HG02852 (cell line): ENCODE measurements at regions not wholly inside any gene's neighbourhood (a gene's known extent, or its start where the extent isn't known, plus 50 kb on each side); places are given as distances from the start of the nearest gene placed in this dataset.
A peak's percentile ranks its signal among the peaks of the same experiment; 100 is the strongest.

Experiments used
- ATAC-seq: cut with Tn5 transposase; IDR thresholded peaks from one replicate; pipeline ENCODE4 v1.9.1; 2021; ENCODE audit warnings: mild to moderate bottlenecking, moderate library complexity; ENCODE audit not compliant: unreplicated experiment

DNA sequence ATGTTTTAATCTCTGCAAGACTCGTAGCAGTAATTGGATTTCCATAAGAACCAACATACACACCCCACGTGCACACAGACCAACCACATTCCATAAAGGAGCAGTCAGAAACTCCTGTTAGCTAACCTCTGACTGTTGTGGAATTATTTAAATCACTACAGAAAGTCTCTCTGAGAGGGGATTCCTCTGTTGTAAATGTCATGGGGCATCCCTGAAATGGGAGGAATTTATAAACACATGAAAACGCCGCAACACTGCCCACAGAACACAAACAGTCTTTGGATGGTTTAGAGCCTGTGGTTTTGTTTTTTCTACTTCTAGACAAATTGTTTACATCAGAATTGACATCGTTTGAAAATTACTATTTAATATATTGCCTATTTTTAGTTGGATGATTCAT lies 740.1 kb upstream of the GRM7 start:
- no peak for ATAC-seq

DNA sequence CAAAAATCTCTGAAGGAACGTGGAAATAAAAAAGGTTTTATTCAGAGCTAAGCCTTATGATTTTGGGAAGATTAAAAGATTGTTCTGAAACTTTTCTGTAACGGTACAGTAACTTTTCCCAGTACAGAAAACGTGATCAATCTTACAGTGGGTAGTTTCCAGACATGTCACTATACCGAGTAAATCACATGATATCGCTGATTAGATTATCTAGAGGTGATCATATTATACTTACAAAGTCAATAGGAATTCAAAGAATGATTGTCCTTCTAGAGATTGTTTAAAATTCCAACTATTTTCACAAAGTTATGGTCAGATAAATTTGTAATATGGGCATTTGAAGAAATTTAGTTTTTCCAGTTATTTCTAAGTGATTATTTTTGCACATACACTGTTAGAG lies 736.0 kb upstream of the GRM7 start:
- ATAC-seq, result no peak

DNA sequence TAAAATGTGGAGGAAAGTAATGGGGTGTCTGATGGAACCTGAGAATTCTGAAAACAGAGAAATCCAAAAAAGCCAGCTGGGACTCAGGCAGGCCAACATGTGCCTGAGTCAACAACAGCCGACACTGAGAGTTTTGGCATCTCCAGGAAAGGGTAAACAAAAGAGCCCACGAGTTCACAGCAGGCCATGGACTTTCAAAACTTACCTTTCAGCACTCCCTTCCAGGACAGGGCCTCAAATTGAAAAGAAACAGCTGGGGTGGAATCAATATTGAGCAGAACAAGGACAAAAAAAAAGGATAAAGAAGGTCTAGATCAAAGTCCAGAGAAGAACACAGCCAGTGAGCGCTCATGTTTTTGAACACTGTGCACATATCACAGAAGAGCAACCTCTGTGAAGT lies 735.4 kb upstream of the GRM7 start:
- ATAC-seq, result no peak

DNA sequence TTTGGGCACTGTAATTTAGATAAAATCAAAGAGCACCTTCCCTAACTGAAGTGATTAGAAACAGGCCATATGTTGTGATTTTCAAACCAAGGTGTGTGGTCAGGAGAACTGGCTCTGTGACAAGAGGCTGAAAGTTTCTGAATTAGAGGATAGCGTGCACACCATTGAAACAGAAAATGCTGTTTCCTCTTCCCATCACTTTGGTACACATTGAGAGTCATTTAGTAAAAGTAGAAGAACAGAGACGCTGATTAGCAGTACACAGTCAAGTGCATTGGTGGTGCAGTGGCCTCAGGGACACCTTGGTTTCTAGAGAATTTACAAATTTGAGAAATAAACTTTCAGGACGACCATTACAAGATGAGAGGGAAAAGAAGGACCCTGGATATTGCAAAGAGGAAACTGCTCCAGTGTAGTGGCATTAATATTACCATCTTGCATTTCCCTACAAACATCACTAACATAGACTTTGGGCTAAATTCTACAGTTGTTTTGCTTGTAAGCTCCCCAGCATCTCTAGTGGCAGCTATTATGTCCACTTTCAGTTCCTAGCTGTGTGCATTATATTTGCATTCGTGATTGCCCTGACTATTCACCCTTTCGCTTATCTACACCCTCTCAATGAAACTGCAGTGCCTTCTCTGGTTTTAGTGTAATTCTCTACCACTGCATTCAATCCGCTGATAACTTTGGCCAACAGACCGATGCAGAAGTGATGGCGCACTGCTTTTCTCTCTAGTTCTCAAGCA lies 728.1 kb upstream of the GRM7 start:
- peak; percentile 89 for ATAC-seq

DNA sequence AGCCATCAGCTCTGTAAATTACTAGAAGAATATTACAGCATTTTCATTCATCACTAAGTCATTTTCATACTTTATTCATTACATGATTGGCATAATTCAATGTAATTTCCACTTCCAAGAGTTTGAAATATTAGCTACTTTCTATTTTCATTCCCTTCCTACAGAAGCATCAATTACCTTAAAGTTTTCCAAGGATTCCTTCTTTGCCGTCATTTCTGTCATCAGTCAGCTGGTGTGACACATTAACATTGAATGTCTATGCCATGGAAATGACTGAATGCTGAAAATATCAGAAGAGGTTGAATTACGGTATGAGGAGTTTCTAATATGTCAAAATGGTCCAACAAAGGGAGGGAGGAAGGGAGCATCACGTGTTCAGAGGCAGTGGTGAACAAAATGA lies 718.2 kb upstream of the GRM7 start:
- ATAC-seq, result no peak

DNA sequence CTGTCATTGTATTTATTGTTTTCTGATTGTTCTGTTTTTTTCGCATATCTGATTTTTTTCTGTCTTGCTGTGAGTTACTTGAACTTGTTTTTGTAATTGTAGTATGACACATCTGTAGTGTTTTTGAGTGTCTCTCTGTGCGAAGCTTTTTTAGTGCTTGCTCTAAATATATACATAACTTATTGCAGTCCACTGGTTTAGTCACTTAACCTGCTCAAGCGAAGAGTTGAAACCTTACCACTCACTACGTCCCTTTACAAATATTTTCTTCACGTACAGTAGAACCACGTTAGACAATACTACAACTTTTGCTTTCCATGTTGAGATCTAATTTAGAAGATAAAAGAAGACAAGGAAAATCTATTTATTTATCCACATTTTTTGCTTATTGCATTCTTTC lies 713.0 kb upstream of the GRM7 start:
- ATAC-seq, result no peak

DNA sequence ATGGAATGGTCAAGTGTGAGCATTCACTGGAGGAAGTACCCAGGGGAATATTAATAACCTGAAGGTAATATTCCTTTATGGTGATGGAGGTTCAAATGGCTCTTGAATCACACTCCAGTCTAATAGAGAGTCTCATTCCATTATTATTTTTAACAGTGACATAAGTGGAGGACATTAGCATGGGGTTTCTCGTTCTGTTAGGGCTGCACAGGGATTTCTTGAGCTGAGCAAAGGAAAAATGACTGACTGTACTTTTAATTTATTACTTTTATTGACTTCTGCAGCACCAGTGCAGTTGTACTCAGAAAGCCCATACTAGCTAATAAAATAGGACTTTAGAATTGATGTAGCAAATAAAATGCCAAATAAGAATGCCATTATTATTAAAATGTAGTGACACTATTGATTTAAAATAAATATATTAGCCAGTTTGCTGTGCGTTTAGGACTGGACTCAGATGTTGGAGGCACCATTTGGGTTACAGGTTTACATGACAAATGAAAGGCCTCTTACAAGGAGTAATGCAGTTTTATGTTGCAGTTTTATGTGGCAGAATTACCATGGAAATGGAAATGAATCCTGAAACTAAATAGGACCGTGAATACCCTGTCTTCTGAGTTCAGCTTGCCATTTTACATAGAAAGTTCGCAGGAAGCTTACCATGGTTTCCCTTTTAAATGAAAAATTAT lies 705.1 kb upstream of the GRM7 start:
- no peak for ATAC-seq

DNA sequence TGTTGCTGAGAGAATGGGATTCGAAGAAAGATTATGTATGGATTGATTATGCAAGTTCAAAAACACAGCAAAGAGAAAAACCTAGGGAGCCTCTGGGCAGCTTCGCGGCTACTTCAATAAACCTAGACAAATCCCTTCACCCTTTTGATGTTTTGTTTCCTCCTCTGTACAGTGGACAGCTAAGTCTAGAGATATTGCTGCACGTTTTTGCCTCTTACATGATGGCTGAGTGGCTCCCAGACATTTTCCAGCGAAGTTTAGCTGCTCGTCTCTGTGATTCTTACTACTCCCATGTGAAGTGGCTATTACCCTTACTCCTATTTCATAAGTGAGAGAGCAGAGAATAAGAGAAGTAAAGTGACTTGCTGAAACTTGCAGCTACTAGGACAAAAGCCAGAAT lies 695.0 kb upstream of the GRM7 start:
- ATAC-seq, result no peak

DNA sequence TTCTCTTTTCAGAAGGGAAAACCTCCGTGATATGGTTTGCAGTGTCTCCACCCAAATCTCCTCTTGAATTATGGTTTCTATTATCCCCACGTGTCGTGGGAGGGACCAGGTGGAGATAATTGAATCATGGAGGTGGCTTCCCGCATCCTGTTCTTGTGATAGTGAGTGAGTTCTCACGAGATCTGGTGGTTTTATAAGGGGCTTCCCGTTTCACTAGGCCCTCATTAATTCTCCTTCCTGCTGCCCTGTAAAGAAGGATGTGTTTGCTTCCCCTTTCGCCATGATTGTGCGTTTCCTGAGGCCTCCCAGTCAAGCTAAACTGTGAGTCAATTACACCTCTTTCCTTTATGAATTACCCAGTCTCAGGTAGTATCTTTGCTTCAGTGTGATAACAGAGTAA lies 692.7 kb upstream of the GRM7 start:
- ATAC-seq, result no peak

DNA sequence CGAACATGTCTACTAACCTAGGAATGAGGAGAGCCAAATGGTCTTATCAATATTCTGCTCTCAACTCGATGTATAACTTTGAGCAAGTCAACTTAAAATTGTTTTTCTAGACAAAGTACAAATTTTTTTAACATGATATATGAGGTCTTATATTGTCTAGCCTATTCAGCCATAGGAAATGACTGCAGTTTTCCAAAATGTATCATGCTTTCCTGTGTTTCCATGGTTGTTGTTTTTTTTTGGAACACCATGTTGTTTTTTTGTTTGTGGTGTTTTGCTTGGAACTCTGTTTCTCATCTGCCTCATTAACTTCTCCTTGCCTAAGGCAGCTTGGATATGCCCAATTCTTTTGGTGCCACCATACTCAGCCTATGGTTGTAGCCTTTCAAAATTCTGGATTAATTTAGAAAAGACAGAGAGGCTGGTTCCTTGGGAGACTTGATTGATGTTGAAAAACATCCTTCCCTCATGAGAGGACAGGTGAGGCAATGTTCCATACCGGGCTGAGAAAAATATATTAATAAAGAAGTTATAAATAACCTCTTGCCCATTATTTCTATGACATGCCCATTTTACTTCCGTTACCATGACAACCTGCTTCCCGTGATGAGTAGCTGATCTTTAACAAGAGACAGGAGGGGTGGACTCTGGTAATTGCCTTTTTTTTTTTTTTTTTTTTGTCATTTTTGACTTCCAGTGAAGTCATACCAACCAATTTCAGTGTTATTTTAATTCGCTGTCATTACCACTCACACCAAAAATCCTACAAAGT lies 687.9 kb upstream of the GRM7 start:
- no peak for ATAC-seq

DNA sequence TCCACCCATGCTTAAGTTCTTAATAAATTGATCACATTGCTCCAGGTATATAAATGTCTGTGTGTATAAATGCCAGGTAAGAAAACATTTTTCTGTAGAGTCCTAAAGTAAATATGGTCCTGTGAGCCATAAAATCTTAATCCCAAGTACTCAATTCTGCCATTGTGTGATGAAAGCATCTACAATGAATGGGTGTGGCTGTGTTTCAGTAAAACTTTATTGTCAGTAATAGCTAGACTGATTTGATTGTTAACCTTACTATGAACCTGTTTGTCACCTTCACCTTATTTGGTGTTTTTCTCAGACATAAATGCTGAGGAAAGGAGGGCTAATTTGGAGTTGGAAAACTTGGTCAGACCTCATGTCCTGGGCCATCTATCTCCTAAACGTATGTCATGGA lies 683.5 kb upstream of the GRM7 start:
- no peak for ATAC-seq

DNA sequence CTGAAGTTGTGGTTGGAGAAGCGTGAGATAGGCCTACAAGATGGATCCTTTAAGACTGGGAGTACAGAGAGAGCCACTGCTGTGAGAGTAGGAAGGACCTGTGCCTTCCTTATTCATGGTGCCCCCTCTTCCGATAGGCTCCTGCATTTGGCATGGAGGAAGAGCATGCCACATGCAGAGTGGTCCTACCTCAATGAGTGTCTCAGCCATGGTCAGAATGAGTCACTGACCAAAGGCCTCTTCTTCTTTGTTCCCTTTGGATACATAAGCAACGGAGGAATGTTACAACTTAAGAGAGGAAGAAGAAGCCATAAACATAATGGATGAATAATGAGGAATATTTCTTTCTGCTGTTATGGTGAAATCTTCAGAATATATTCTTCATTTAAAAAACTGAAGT lies 681.2 kb upstream of the GRM7 start:
- ATAC-seq, result no peak

DNA sequence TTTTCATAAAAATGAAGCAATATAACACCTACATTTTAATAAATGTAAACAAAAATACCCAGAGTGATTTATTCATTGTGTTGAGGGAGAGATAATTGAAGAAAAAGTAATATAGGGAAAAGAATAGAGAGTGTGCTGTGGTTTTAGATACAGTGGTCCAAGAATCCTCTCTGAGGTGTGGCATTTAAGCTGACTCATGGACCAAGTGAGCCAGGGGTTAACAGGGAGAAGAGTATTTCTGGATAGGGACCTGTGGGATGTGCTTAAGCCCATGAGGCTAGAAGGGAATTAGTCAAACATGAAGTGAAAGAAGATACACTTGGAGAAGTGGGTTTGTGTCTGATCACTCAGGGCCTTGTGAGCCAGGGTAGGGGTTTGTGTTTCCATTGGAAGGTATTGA lies 680.7 kb upstream of the GRM7 start:
- no peak for ATAC-seq

DNA sequence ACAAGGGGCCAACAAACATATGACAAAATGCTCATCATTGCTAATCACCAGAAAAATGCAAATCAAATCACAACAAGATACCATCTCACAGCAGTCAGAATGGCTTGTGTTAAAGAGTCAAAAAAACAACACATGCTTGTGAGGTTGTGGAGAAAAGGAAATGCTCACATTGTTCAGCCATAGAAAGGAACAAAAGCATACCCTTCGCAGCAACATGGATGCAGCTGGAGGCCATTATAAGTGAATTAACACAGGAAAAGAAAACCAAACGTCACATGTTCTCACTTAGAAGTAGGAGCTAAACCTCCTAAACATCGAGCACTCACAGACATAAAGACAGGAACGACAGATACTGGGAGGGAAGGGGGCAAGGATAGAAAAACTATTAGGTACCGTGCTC lies 678.4 kb upstream of the GRM7 start:
- ATAC-seq, result no peak

DNA sequence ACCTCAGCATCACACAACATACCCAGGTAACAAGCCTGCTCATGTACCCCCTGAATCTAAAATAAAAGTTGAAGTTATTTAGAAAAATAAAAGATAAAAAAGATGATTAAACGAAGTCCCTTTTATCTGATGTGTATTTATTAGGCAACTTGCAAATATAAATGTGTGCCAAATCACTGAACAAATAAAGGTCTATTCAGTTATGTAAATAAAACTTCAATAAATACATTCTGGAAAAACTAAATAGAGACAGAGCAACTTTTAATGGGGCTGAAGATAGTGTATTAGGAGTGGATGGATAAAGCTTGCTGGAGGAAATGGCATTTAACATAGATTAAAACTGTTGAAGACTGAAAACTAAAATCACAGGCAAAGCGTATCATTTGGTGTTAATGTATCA lies 678.0 kb upstream of the GRM7 start:
- ATAC-seq, result no peak

DNA sequence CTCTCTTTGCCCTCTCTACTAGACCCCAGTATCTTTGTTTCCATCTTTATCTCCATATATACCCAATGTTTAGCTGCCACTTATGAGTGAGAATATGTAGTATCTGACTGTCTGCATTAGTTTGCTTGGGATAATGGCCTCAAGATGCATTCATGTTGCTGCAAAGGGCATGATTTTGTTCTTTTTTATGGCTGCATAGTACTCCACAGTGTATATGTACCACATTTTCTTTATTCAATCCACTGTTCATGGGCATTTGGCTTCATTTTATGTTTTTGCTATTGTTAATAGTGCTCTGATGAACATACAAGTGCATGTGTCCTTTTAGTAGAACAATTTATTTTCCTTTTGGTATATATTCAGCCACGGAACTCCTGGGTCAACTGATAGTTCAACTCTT lies 671.5 kb upstream of the GRM7 start:
- no peak for ATAC-seq

DNA sequence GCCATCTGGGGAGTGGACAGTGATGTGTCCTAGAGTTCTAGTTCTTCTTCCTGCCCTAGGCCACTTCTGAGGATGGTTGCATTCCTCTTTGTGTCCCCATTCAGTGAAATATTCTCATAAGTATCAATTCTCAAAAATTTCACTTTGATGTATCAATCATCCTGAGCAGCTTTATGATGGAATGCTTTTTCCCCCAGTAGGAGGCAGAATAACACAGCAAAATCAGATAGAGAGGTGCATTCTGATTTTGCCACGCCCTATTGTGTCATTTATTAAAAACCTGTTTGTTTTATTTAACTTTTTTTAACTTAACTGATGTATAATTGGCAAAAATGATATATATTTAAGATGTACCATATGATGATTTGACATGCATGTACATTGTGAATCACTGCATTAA lies 656.0 kb upstream of the GRM7 start:
- ATAC-seq, result peak; percentile 62

DNA sequence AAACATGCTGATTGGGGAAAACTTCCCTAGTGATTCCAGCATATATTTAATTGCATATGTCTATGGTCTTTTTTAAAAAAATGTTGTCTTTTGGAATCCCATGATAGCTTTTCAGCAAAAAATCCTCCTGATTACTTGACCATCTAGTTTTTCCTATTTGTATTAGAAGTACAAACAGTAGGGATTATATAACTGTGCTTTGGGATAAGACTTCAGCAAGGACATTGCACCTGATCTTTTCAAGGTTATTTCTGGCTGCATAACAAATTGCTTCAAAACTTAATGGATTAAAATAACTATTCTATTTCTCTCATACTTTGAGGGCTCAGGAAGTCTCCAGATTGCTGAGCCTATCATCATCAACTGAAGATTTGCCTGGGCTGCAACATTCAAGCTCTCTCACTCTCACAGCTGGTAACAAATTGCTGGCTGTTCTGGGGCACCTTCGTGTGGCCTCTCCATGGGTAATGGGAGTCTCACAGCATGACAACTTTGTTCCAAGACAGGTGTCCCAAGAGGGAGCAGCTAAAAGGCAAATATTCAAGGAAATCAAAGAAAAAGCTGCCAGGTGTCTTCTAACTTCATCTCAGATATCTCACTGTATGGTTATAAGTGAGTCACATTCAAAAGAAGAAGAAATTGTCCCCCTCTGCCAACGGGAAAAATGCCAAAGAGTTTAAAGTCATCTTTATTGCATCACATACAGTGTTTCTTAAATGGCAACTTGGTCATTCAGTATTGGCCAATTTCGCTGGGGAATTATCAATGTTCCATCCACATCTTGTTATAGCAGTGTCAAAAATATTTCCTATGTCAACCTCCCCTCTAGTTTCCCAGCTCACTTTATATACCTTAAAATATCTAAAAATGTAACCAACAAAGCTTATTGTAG lies 644.5 kb upstream of the GRM7 start:
- ATAC-seq, result no peak

DNA sequence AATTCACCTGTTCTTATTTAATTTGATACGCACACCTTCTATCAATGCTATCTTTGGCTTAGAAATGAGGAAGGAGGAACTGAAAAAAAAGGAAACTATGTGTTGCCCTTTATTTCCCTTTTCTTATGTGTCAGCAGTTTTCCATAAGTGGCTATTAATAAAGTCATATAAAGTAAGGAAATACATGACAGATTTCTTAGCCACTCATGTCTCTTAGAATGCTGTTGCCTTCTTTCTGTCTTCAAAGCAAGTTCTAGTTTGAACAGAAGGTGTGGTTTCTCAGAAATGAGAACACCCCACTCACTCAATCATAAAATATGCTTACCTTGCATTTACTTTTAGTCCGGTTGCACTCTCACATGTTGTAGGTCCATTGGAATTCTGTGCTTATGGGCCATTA lies 640.5 kb upstream of the GRM7 start:
- ATAC-seq, result no peak

DNA sequence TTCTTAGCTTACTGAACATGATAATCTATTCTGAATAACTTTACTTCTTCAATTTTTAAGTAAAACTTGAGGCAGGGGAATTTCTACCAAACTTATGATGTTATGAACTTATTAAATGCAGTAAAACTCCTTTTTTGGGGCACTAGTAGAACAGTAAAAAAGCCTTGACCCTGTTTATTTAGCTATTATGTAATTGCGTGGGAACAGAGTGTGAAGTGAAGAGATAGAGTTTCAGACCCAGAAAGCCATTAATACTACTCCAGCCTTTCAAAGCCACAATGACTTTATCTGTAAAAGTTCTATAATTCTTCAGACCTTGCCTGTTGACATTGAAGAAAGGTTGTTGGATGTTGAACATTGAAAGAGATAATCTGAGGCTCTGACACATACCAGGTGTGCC lies 638.8 kb upstream of the GRM7 start:
- ATAC-seq, result no peak

DNA sequence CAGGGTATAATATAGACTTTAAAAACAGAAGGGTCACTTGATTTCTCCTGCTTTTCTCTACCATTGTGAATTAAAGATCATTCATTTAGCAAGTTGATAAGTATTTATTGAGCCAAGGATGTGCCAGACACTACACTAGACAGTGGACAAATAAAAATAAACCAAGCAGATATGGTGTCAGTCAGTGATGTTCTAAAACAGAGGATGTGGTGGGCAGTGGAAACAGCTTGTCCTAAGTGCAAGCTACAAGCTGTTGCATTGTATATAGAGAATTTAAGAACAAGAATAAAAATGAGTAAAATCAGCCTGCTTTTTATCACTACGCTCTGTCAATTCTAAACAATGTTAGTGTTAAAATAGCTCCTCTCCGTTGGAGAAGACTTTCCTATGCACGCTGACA lies 637.3 kb upstream of the GRM7 start:
- ATAC-seq, result peak; percentile 52
